EL (cell line): ENCODE measurements at regions not wholly inside any gene's neighbourhood (a gene's known extent, or its start where the extent isn't known, plus 50 kb on each side); places are given as distances from the start of the nearest gene placed in this dataset.
"Not testable (repeated sequence)": the region's sequence is repeated elsewhere in the genome, so short reads cannot be mapped to it uniquely, and the experiment has no call there.

Experiments
- DNase-seq: peaks from one replicate; pipeline ENCODE4 v3.0.0-alpha.2; 2016

DNA sequence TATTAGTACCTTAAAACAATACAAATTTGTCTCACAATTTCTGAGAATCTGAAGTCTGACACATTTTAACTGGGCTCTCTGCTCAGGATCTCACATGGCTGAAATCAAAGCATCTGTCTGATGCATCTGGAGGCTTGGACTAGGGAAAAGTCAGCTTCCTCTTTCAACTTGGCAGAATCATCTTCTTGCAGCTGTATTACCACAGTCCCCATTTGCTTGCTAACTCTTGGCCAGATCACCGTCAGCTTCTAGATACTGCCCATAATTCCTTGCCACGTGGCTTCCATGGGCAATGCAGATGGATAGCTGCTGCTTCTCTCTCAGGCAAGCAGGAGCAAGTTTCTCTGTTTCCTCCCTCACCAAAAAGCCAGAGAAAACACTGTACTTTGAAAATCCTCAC, 1106.4 kb upstream of the CITED2 start:
- no peak for DNase-seq

DNA sequence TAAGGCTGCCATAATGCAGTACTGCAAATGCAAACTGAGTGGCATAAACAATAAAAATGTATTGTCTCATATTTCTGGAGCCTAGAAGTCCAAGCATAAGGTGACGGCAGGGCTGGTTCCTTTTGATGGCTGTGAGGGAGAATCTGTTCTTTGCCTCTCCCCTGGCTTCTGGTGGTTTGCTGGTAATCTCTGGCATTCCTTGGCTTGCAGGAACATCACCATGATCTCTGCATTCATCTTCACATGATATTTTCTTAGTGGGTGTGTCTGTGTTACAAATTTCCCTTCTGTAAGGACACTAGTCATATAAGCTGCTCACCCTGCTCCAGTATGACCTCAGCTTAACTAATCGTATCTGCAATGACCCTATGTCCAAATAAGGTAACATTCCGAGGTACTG, 1104.2 kb upstream of the CITED2 start:
- no peak for DNase-seq

DNA sequence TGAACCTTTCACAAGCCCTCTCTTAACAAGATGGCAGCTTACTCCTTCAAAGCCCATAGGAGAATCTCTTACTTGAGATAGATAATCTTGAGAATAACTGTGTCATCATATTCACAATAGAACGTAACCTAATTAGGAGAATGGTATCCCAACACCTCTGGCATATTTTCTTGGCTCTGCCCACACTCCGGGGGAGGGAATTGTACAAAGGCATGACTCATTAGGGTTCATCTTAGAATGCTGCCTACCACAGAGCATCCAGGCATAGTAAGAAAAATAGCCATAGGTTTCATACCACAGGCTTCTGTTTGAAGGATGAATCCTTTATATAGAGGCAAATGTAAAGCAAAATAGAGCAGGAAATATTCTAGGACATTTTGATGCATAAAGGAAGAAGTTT, 1100.6 kb upstream of the CITED2 start:
- DNase-seq = peak; percentile 18

DNA sequence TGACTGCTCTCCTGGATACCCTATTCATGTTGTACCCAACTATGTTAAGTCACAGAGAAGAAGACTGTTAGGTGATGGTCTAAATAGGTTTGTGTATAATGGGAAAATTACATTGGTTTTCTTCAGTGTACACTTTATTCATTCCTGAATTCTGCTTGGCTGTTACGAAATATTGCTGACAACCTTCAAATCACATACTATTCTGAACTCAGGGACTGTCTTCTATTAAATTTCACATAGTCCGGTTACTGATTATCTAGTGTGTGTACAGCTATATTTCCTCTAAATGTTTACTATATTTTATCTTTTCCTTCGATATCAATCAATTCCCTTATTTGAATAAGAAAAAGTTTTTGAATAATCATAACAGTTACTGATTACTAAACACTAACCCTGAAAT, 1090.3 kb upstream of the CITED2 start:
- no peak for DNase-seq

DNA sequence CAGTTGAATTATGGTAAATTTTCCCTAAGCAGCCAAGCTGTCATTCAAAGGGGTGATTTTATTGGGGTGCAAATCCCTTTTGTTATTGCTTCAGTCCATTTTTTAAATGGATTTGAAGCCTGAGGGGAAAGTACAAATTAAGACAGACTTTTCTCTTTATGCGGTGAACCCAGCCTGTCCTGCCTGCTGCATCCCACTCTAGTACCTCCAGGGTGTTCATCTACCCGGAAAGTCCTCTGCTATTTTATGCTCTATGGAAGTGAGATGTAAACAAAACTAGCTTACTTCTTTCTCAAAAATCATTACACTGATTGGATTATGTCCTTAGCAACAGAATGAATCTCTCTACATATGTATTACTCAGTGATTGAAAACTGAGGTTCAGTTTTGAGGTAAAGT, 1088.9 kb upstream of the CITED2 start:
- no peak for DNase-seq

DNA sequence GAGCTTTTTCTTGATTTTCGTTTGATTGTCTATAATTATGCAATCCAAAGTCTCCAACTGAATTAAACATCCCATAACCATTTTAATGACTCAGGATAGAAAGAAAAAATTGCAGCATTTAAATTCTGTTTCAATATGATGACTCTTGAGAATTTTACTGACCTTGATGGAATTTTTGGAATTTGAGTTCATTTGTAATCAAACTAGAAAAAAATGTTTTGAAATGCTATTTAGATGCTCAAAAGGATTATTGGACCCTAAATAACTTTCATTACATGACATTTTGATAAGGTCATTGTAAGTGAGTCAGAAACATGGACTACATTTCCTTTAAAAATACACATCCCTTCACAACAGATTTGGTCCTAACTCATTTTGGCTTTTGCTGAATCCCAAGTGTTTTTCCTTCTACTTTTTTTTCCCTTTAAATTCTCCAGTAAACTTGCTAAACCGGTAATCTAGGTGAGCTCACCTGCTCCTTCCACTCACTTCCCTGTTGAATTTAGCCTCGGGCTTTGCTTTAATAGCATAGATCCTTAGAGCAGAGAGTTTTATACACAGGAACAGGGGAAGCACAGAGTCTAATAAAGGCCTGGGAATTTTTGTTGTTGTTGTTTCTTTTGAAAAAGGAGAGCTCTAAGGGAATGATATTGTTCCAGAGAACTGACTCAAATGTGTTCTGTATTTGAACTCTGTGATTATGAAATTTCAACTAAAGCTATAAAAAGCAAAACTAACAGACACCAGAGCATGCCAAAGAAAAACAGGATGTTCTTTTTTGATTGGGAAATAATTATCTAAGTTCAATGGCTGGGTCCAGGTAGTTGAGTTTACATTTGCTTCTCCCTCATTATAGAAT, 1088.2 kb upstream of the CITED2 start:
- peak; percentile 86 for DNase-seq

DNA sequence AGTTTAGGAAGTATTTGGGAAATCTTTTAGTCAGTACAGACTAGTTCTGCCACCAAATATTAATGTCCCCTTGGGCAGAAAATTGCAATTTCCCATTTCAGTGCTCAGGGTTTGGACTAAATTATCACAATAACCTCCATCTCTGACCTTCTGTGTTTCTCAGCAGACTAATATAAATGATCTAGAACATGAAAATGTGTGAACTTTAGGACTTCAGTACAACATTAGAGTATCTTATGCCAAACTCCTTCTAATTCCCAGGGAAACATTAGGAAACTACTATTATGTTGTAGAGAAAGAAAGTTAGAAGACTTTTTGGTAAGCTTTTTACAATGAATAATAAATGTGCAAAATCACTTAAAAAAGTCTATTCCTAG, 1087.6 kb upstream of the CITED2 start:
- no peak for DNase-seq

DNA sequence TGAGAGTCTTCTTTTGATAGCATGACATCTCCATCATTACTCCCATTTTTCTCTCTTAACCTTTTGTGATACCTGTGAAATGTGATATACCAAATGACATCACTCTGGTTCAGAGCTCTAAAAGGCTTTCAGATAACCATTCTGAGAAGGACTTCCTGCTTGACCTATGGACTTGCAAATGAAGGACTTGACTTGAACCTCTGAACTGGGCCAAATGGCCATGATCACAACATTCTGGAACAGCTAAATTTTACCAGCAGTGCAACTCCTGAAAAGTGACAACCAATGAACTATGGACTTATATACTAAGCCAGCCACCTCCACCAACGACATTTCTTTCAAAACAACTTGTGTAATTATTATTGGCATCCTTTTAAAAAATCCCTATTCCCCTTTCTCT, 1085.8 kb upstream of the CITED2 start:
- DNase-seq = no peak

DNA sequence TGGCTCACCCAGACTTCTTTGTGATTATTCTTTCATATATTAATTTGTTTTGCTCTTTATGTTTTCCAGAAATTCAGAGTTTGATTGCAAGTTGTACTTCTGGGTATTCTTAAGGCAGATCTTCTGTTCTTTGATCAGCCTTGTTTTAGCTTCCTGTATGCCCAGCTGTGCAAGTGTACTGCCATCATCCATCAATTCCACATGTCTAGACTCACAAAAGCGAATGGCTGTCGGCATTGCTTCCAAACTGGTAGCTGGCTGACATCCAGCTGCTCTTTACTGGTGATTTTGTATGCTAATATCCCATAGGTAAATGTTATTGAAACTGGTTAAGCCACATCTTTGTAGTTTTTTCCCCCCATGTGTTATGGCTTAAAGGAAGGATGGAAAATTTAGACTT, 1084.8 kb upstream of the CITED2 start:
- no peak for DNase-seq

DNA sequence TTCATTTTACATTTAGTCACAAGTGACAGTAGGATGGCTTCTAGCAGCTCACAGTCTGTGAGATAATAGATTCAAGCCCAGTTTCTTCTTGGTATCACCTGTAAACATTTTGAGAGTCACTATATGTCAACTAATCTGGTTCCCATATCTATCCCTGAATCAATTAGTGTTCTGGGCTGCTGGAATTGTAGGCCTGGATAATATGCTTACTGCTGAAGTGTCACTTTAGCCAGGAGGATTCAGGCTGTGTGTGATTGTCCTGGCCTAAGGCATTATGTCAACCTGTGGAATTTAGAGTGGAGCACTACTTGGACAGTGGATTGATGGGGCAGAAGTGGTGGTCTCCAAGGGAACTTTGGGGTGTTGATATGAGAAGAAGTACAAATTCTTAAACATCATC, 1071.8 kb upstream of the CITED2 start:
- no peak for DNase-seq

DNA sequence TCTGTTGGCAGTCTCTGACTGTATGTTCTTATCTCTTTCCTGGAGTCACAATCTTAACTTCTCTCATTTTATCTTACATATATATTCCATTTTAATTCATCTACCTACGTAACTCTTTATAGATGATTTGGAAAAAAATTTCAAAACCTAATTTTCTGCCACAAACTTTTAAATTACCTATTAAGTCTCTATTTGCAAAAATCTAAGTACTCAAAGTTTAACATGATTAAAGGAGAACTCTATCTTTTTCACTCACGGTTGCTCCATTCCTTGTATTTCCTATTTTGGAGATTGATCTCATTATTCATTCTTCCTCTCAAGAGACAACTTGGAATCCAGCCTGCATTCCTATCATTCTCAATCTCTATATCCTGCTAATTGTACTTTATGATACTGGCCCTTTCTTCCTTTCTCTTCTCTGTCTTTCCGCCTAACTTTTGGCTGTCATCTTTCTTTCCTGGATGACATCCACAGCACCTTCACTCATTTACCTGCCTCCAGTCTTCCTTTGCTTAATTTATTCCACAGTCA, 1071.1 kb upstream of the CITED2 start:
- DNase-seq = peak; percentile 89

DNA sequence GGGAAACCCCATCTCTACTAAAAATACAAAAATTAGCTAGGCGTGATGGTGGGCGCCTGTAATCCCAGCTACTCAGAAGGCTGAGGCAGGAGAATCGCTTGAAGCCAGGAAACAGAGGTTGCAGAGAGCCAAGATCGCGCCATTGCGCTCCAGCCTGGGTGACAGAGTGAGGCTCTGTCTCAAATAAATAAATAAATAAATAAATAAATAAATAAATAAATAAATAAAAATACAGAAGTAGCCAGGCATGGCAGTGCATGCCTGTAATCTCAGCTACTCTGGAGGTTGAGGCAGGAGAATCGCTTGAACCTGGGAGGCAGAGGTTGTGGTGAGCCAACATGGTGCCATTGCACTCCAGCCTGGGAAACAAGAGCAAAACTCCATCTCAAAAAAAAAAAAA, 1068.7 kb upstream of the CITED2 start:
- not testable (repeated sequence) for DNase-seq

DNA sequence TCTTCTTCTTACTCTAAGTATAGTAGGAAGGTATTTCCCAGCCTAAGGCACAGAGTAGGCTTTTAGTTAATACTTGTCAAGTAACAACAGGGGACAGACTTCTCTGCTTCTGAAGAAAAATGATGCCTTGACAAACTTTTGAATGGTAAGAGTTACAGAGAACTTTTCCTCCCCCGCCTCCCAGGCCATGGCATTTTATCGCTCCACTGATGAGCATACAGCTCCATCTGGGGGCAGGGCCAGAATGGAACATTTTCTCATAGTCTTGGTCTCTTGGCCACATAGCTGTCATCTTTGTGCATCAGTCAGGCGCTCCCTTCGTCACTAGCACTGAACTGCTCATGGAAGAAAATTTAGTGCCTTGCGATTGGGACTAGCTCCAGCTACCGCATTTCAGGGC, 1066.8 kb upstream of the CITED2 start:
- peak; percentile 86 for DNase-seq

DNA sequence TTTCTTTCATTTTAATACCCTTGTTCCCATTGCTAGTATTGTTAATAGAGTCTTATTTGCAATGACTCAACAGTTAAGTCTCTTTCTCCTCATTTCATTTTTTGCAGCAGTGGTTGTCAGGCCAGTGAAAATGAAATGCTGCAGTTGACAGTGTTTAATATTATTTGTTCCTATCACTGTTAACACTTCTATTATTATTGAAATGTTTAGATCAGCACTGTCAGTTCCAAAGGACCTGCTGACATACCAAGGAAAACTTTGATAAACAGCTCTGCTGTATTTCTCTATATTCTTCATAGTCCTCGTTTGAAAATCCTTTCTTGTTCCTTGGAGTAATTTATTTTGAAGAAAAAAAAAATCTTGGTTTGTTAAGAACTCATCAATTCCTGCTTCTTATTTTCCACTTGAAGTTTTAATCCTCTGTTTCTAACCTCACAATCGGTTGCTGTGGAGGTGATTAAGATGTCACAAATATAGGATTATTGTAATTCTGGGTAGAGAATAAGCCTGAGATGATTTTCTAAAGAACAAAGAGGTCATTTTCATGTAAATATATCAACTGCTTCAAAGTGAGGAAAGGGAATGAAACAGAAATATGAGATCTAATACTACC, 1065.9 kb upstream of the CITED2 start:
- no peak for DNase-seq

DNA sequence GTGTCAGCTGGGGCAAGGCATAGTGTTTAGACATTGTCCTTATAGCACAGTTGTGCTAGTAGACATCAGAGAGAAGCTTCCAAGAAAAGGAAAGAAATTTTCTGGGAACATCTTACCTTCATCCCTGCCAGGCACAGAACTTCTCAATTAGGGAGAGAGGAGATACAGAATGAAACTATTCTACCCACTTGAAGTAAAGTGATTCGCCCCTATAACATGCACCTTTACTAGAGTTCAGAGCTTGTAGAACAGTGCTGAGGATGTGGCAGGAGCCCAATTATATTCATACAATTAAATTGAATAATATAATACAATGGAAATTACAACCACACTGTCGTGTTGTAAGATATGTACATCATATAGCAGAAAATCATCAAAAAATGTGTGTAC, 1063.9 kb upstream of the CITED2 start:
- DNase-seq = peak; percentile 56

DNA sequence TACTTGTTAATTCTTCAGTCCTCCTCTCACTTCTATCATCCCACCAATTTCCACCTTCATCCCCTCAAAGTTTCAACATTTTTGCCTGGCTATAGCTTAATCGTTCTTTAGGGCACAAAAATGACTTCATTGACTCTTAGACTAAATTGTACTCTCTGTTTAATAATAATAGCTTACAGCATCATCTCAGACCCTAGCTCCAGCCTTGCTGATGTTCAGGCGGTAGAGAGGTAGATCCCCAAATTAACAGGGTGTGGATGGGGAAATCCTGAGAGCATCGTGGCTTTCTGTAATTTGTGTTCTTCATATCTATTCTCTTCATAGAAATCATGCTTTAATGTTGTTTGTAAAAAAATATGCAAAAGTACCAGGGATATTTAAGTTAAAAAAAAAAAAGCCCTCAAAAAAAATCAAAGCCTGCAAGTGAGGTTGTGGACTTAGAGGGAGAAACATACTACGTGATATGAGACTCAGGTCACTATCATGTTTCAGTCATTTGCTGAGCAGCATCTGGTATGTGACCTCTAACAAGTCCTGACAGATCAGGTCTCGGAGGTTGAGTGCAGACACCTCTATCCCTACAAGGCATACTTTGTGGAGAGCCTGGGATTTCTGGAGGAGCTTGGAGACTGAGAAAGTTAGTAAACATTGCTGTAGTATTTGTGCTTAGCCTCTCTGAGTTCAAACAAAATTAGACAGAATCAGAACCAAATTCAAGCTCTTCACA, 1063.3 kb upstream of the CITED2 start:
- peak; percentile 11 for DNase-seq

DNA sequence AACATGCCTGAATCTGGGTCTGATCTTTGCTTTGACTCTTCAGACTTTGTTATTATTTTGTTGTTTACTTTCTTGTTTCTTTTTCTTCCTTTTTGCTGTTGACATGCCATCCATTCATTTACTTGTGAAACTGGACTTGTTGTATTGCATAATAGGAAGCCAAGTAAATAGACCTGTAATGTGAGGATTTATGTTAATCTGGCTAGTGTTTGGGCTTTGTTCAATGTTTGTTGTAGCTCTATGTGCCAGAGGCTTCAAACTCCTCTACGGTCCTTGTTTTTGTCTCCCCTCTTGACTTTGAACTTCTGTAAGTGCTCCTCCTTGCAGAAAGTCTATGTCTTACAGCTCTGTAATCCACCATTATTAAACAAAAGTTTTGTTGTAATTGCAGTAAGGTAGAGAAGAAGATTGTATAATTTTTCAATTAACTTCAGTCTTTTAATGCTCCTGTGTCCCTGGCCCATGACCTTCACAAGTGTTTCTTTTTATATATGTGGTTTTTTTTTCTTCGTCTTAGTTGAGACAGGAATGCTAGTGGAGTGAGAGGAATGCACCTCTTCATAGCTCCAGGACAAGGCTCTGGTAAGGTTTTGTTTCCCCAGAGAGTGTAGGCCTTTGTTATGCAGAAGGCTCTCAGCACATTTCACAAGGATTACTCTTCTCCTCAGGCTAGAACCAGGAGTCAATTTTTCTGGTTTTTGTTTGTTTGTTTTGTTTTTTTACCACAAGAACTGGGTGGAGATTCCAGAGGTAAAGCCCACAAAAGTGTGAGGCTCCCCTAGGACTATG, 1061.8 kb upstream of the CITED2 start:
- peak; percentile 78 for DNase-seq

DNA sequence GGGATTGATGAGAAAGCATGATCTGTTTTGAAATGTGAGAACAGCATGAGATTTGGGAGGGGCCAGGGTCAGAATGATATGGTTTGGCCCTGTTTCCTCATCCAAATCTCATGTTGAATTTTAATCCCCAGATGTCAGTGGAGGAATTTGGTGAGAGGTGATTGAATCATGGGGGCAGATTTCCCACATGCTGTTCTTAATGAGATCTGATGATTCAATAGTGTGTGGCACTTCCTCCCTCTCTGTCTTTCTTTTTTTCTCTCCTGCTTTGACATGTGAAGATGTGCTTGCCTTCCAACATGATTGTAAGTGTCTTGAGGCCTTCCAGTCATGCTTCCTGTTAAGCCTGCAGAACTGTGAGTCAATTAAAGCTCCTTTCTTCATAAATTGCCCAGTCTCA, 1060.3 kb upstream of the CITED2 start:
- DNase-seq = peak; percentile 50

DNA sequence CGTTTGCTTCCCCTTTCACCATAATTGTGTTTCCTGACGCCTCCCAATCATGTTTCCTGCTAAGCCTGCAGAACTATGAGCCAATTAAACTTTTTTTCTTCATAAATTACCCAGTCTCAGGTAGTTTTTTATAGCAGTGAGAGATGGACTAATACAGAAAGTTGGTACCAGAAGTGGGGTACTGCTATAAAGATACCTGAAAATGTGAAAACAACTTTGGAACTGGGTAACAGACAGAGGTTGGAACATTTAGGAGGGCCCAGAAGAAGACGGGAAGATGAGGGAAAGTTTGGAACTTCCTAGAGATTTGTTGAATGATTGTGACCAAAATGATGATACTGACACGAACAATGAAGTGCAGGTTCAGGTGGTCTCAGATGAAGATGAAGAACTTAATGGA, 1058.6 kb upstream of the CITED2 start:
- DNase-seq = no peak

DNA sequence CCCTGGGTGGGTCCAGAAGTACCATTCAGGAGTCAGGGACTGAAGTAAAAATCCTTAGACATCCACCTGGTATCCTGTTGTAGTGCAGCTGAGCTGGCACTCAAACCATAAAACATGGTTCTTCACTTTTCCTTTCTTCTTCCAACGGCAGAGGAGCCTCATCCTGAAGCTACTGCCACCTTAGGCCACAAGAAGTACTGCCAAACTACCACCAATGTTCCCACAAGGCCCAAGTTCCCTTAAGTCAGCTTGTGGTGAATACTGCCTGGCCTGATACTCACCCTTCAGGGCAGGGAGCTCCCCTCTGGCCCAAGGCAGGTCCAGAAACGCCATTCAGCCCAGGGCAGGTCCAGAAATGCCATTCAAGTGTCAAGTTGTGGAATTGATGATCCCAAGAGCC, 1053.4 kb upstream of the CITED2 start:
- no peak for DNase-seq

DNA sequence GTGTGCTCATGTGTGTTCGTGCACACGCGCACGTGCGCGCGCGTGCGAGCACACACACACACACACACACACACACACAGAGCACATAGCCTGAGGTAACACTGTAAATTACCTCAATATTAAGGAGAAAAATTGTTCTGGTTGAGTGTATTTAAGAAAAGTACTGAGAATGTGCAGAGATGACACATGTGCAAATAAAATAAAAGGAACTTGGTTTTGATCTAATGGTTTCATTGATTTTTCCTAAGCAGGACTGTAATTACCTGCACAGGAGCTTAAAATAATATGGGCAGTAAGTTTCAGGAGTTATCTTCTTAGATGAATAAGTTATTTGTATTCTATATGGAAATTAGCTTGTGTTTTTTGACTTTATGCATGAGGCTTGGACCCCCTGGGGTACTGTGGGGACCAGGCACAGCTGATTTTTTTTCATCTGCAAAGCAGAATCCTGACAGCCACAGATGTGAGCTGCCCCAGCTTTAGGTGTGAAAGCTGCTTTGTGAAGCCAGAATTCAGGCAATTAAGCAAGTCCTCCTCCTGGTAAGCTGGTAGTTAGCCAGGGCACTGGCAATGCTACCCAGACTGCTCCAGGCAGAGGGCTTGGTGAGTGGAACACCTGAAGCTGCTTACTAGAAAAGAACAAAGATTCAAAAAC, 1040.6 kb upstream of the CITED2 start:
- no peak for DNase-seq

DNA sequence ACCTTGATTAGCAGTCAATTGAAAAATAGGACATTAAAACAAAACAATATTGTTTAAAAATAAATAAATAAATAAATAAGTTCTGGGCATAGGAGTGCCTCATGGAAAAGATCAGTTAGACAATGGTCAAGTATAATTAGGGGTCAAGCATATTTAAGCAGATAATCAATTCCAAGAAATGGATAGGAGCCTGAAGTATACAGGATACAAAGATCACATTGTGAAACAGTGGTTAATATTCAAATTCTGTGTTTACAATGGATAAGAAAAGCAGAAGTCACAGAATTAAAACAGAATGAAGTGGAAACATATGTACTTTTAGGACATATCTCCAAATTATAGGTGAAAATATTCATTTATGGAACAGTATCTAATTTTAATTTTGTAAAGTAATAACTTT, 1028.6 kb upstream of the CITED2 start:
- DNase-seq = no peak
